ENCODE measurements at regions not wholly inside any gene's neighbourhood (a gene's known extent, or its start where the extent isn't known, plus 50 kb on each side); places are given as distances from the start of the nearest gene placed in this dataset.
"Not testable (repeated sequence)": the region's sequence is repeated elsewhere in the genome, so short reads cannot be mapped to it uniquely, and the experiment has no call there.

- Histone ChIP-seq H3K27me3 (ENCODE audit: insufficient read depth, poor library complexity, severe bottlenecking) (no peaks in the 10 kb centered on the region), H3K27ac (replicated peaks) (no peak overlapping the region), H3K4me3 (replicated peaks; ENCODE audit: insufficient read depth, low read length) (no peak overlapping the region)
- TF ChIP-seq POLR2AphosphoS5 (IDR thresholded peaks at IDR 0.05; ENCODE audit: low read depth) (no peak), CTCF (IDR thresholded peaks at IDR 0.05; ENCODE audit: insufficient read depth, low read length) (no peak), GABPA (IDR thresholded peaks at IDR 0.05; ENCODE audit: low read depth) (no peak), REST (IDR thresholded peaks at IDR 0.05; ENCODE audit: insufficient replicate concordance, low read depth) (no peak), SPI1 (IDR thresholded peaks at IDR 0.05; ENCODE audit: borderline replicate concordance, low read depth) (no peak)
- DNase-seq (ENCODE audit: low read depth in 1 of 2, low spot score in 1 of 2): no peak
Measured at GRCh38 chr16:10269632-10270031, 87.4 kb upstream of the GRIN2A start.

- not testable (repeated sequence) for DNase-seq (ENCODE audit: low read depth in 1 of 2, low spot score in 1 of 2); H3K4me3 ChIP-seq (replicated peaks; ENCODE audit: insufficient read depth, low read length); H3K27ac ChIP-seq (replicated peaks); H3K27me3 ChIP-seq (ENCODE audit: insufficient read depth, poor library complexity, severe bottlenecking)
Measured at GRCh38 chr16:10272250-10272854, 90.1 kb upstream of the GRIN2A start.

- H3K4me3 ChIP-seq (replicated peaks; ENCODE audit: insufficient read depth, low read length); DNase-seq (ENCODE audit: low read depth in 1 of 2, low spot score in 1 of 2); H3K27ac ChIP-seq (replicated peaks); H3K27me3 ChIP-seq (ENCODE audit: insufficient read depth, poor library complexity, severe bottlenecking): not testable (repeated sequence)
- peak; percentile 39; the same call in 1 of the 2 replicates for TF ChIP-seq SPI1 (IDR thresholded peaks at IDR 0.05; ENCODE audit: borderline replicate concordance, low read depth)
Measured at GRCh38 chr16:10275214-10275996, 93.2 kb upstream of the GRIN2A start.

GRCh38 chr16:10277597-10277996 is 95.4 kb upstream of the GRIN2A start:
- no peak overlapping the region for H3K27ac ChIP-seq (replicated peaks)
- DNase-seq (ENCODE audit: low read depth in 1 of 2, low spot score in 1 of 2): no peak
- TF ChIP-seq REST (IDR thresholded peaks at IDR 0.05; ENCODE audit: insufficient replicate concordance, low read depth): no peak
- TF ChIP-seq CTCF (IDR thresholded peaks at IDR 0.05; ENCODE audit: insufficient read depth, low read length): no peak
- no peak for TF ChIP-seq POLR2AphosphoS5 (IDR thresholded peaks at IDR 0.05; ENCODE audit: low read depth)
- no peak for TF ChIP-seq SPI1 (IDR thresholded peaks at IDR 0.05; ENCODE audit: borderline replicate concordance, low read depth)
- TF ChIP-seq GABPA (IDR thresholded peaks at IDR 0.05; ENCODE audit: low read depth): no peak
- H3K4me3 ChIP-seq (replicated peaks; ENCODE audit: insufficient read depth, low read length): no peak overlapping the region
- H3K27me3 ChIP-seq (ENCODE audit: insufficient read depth, poor library complexity, severe bottlenecking): no peaks in the 10 kb centered on the region
